Mesenchymal stem cell (in vitro differentiated cells and primary cell): ENCODE measurements at regions not wholly inside any gene's neighbourhood (a gene's known extent, or its start where the extent isn't known, plus 50 kb on each side); places are given as distances from the start of the nearest gene placed in this dataset.

Experiments
- DNase-seq: peaks from one replicate; pipeline ENCODE4 v3.0.0-alpha.2; 2013
- H2AFZ ChIP-seq: one replicate; pipeline ENCODE4 v1.6.1; 2013; ENCODE audit warnings: low read depth, mild to moderate bottlenecking, control low read depth, inconsistent platforms, low read length, moderate library complexity
- H2AK5ac ChIP-seq: 2 replicates; pipeline ENCODE4 v1.6.1; 2013; ENCODE audit warnings: low read length, moderate library complexity, mild to moderate bottlenecking, inconsistent platforms; ENCODE audit not compliant: severe bottlenecking
- H2BK120ac ChIP-seq: one replicate; pipeline ENCODE4 v1.6.1; 2013; ENCODE audit warnings: low read depth, mild to moderate bottlenecking, inconsistent platforms, low read length, moderate library complexity
- H2BK12ac ChIP-seq, 2 experiments: one replicate each; pipeline ENCODE4 v1.6.1; 2013; ENCODE audit warnings: inconsistent platforms in 2 of 2, low read length in 2 of 2, mild to moderate bottlenecking in 2 of 2, moderate library complexity in 2 of 2, control low read depth in 1 of 2
- H2BK15ac ChIP-seq: one replicate; pipeline ENCODE4 v1.6.1; 2013; ENCODE audit warnings: mild to moderate bottlenecking, low read depth, inconsistent platforms; ENCODE audit not compliant: poor library complexity, severe bottlenecking
- H2BK5ac ChIP-seq: 2 replicates; pipeline ENCODE4 v1.6.1; 2013; ENCODE audit warnings: low read depth, mild to moderate bottlenecking, low read length, control low read depth, inconsistent platforms; ENCODE audit not compliant: poor library complexity, severe bottlenecking
- H3K14ac ChIP-seq, 2 experiments: one replicate each; pipeline ENCODE4 v1.6.1; 2013; ENCODE audit warnings: inconsistent platforms in 2 of 2, low read length in 2 of 2, control low read depth in 1 of 2, mild to moderate bottlenecking in 1 of 2, moderate library complexity in 1 of 2
- H3K18ac ChIP-seq, 2 experiments: one replicate each; pipeline ENCODE4 v1.6.1; 2013; ENCODE audit warnings: inconsistent platforms in 2 of 2, low read length in 2 of 2, control low read depth in 1 of 2, low read depth in 1 of 2, mild to moderate bottlenecking in 1 of 2
- H3K23ac ChIP-seq, 2 experiments: one replicate each; pipeline ENCODE4 v1.6.1; 2013; ENCODE audit warnings: inconsistent platforms in 2 of 2, low read length in 2 of 2, mild to moderate bottlenecking in 2 of 2, moderate library complexity in 2 of 2, control low read depth in 1 of 2
- H3K27ac ChIP-seq: 2 replicates; pipeline ENCODE4 v1.5.1; 2013; ENCODE audit warnings: mild to moderate bottlenecking, moderate library complexity, low read length, control low read depth, inconsistent platforms; ENCODE audit not compliant: poor library complexity, severe bottlenecking
- H3K27me3 ChIP-seq, 2 experiments: 2 replicates each; pipeline versions ENCODE4 v1.6.1 to v1.7.0; 2013; ENCODE audit warnings: low read length in 2 of 2, mild to moderate bottlenecking in 2 of 2, moderate library complexity in 2 of 2, control low read depth in 1 of 2, inconsistent platforms in 1 of 2; ENCODE audit not compliant: control insufficient read depth in 1 of 2, insufficient read depth in 1 of 2
- H3K36me3 ChIP-seq, 2 experiments: 2 replicates each; pipeline versions ENCODE4 v1.6.1 to v1.7.0; 2013; ENCODE audit warnings: low read length in 2 of 2, control low read depth in 1 of 2, inconsistent platforms in 1 of 2, low read depth in 1 of 2, mild to moderate bottlenecking in 1 of 2; ENCODE audit not compliant: insufficient read depth in 2 of 2, control insufficient read depth in 1 of 2
- H3K4ac ChIP-seq, 2 experiments: one replicate each; pipeline ENCODE4 v1.6.1; 2013; ENCODE audit warnings: inconsistent platforms in 2 of 2, low read length in 2 of 2, mild to moderate bottlenecking in 2 of 2, moderate library complexity in 2 of 2, control low read depth in 1 of 2, low read depth in 1 of 2
- H3K4me1 ChIP-seq: 2 replicates; pipeline ENCODE4 v1.6.1; 2013; ENCODE audit warnings: low read depth, low read length, control low read depth; ENCODE audit not compliant: control insufficient read depth, insufficient read depth
- H3K4me2 ChIP-seq: 2 replicates; pipeline ENCODE4 v1.6.1; 2013; ENCODE audit warnings: low read length, mild to moderate bottlenecking, inconsistent platforms; ENCODE audit not compliant: poor library complexity, severe bottlenecking
- H3K4me3 ChIP-seq, 2 experiments: 2 replicates each; pipeline versions ENCODE4 v1.5.1 to v1.7.0; 2013; ENCODE audit warnings: low read length in 2 of 2, mild to moderate bottlenecking in 2 of 2, control low read depth in 1 of 2, low read depth in 1 of 2; ENCODE audit not compliant: insufficient read depth in 1 of 2
- H3K79me1 ChIP-seq: replicated peaks from 2 replicates; pipeline ENCODE4 v1.6.1; 2013; ENCODE audit warnings: mild to moderate bottlenecking, control low read depth, low read length, inconsistent platforms; ENCODE audit not compliant: poor library complexity, severe bottlenecking
- H3K9ac ChIP-seq: 2 replicates; pipeline ENCODE4 v1.7.0; 2013; ENCODE audit warnings: mild to moderate bottlenecking, low read length, moderate library complexity
- H3K9me3 ChIP-seq: 2 replicates; pipeline ENCODE4 v1.7.0; 2013; ENCODE audit warnings: mild to moderate bottlenecking, low read length; ENCODE audit not compliant: control insufficient read depth
- H4K8ac ChIP-seq: one replicate; pipeline ENCODE4 v1.6.1; 2013; ENCODE audit warnings: inconsistent platforms, mild to moderate bottlenecking, low read length, moderate library complexity
- H4K91ac ChIP-seq: one replicate; pipeline ENCODE4 v1.6.1; 2013; ENCODE audit warnings: mild to moderate bottlenecking, low read length, inconsistent platforms
- WGBS: methylation state at CpG from one replicate; pipeline ENCODE4 v1.1.7; 2013; ENCODE audit warnings: mixed read lengths; 5-methylcytosine and 5-hydroxymethylcytosine counted together

DNA sequence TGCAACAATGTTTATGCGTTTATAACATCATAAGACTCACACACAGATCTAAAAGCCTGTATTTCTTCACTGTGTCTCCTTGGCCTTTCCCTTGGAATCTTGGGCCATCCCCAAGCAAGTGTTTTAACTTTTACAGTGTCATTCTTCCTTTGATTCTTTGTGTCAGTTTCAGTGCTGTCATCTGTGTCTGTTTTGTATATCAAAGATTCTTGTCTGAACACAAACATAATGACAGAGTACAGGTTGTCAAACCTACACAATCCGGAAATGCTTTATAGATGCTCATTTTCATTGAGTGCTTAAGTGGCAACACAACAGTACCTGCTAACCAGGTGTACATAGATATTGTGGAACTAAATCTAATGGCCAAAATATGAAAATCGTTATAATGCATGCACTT, 1500.0 kb downstream of the TECRL start:
- no peak for DNase-seq

DNA sequence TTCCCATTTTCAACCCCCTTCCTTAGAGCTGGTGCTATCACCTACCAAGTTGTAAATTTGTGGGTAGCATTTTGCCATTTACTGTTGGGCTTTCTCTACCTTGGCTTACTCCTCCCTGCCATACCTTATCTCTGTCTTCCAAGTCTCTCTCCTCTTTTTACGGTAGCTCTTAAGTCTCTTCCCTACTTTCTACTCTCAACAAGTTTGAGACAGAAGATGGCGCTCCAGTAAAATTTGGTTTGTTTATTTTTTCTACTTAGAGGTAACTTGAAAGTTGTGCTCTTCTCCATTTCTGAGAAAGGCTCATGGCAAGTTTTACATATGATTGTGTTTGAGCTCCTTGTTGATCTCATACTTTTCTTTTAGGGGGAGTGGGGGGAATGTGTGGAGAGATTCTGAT, 1508.1 kb downstream of the TECRL start:
- no peak overlapping the region for H2AFZ ChIP-seq

More for the DNA sequence above, 1500.0 kb downstream of the TECRL start:
- H3K18ac ChIP-seq: no peak overlapping the region
- H3K23ac ChIP-seq: no peak overlapping the region
- no peak overlapping the region for H2BK5ac ChIP-seq
- no peak overlapping the region for H2BK15ac ChIP-seq
- no peaks in the 10 kb centered on the region for H3K36me3 ChIP-seq
- H2BK12ac ChIP-seq: no peak overlapping the region
- no peak overlapping the region for H4K91ac ChIP-seq
- no peak overlapping the region for H2AFZ ChIP-seq
- no peak overlapping the region for H3K4me3 ChIP-seq
- no peaks in the 10 kb centered on the region for H3K79me1 ChIP-seq
- H3K27ac ChIP-seq: no peak overlapping the region
- 78% methylated on average over 1 of the region's 3 CpGs for WGBS
- no peak overlapping the region for H3K4ac ChIP-seq
- no peak overlapping the region for H2BK120ac ChIP-seq
- no peaks in the 10 kb centered on the region for H3K9me3 ChIP-seq
- H3K9ac ChIP-seq: no peak overlapping the region
- H3K14ac ChIP-seq: no peak overlapping the region
- H4K8ac ChIP-seq: no peak overlapping the region
- no peaks in the 10 kb centered on the region for H3K4me1 ChIP-seq
- H3K4me2 ChIP-seq: no peak overlapping the region
- H2AK5ac ChIP-seq: no peak overlapping the region
- H3K27me3 ChIP-seq: no peaks in the 10 kb centered on the region

DNA sequence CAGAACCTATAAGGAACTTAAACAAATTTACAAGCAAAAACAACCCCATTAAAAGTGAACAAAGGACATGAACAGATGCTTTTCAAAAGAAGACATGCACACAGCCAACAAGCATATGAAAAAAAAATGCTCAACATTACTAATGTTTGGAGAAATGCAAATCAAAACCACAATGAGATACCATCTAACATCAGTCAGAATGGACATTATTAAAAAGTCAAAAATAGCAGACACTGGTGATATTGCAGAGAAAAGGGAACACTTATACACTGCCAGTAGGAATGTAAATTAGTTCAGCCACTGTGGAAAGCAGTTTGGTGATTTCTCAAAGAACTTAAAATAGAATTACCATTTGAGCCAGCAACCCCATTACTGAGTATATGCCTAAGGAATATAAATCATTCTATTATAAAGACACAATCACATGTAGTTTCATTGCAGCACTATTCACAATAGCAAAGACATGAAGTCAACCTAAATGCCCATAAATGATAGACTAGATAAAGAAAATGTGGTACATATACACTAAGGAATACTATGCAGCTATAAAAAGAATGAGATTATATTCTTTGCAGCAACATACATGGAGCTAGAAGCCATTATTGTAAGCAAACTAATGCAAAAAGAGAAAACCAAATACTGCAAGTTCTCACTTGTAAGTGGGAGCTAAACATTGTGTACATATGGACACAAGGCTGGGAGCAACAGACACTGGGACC, 1509.4 kb downstream of the TECRL start:
- Histone ChIP-seq H3K4me3 (no peak overlapping the region), H3K4me1 (no peaks in the 10 kb centered on the region), H2BK5ac (no peak overlapping the region), H3K23ac (no peak overlapping the region), H3K9me3 (peaks cover 4% of the 10 kb centered on the region), H2AK5ac (no peak overlapping the region), H3K9ac (no peak overlapping the region), H3K4me2 (no peak overlapping the region), H3K27ac (no peak overlapping the region), H3K14ac (no peak overlapping the region), H3K36me3 (no peaks in the 10 kb centered on the region), H3K27me3 (no peaks in the 10 kb centered on the region), H3K4ac (no peak overlapping the region), H3K18ac (no peak overlapping the region), H4K91ac (no peak overlapping the region), H2BK15ac (no peak overlapping the region), H2BK120ac (no peak overlapping the region), H2BK12ac (no peak overlapping the region), H3K79me1 (no peaks in the 10 kb centered on the region), H2AFZ (no peak overlapping the region), H4K8ac (no peak overlapping the region)
- DNase-seq: no peak

More for the DNA sequence above, 1508.1 kb downstream of the TECRL start:
- Histone ChIP-seq H3K14ac (no peak overlapping the region), H2BK120ac (no peak overlapping the region), H4K8ac (no peak overlapping the region), H2BK5ac (no peak overlapping the region), H2AK5ac (no peak overlapping the region), H3K9ac (no peak overlapping the region), H3K36me3 (no peaks in the 10 kb centered on the region), H3K4me1 (no peaks in the 10 kb centered on the region), H2BK15ac (no peak overlapping the region), H3K4me3 (no peak overlapping the region), H4K91ac (no peak overlapping the region), H2BK12ac (no peak overlapping the region), H3K4me2 (no peak overlapping the region), H3K27ac (no peak overlapping the region), H3K18ac (no peak overlapping the region), H3K79me1 (no peaks in the 10 kb centered on the region), H3K4ac (no peak overlapping the region), H3K23ac (no peak overlapping the region), H3K9me3 (peaks cover 4% of the 10 kb centered on the region), H3K27me3 (no peaks in the 10 kb centered on the region)
- DNase-seq: no peak
- WGBS: 22% methylated on average over 1 of the region's 2 CpGs

DNA sequence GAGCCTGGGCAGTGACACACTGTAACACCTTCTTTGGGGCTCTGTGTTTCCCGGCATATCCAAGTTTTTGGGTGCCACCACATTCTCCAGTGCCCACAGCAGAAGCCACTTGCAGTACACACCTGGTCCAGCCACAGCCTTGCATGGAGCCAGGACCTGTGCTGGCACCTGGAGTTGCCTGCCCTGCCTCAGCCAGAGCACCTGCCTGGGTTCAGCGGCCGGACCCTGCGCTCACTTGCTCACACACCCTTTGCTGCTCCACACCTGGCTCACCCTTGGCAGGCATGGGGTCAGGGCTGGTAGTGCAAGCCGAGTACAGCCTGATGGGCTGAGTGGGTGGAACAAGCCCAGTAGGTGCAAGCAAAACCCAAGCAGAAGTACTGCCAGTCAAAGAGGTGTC, 1511.1 kb downstream of the TECRL start:
- 91% methylated on average over 5 of the region's 5 CpGs for WGBS
- no peak overlapping the region for H2BK120ac ChIP-seq
- no peak overlapping the region for H3K4ac ChIP-seq
- H4K91ac ChIP-seq: no peak overlapping the region
- no peak overlapping the region for H3K27ac ChIP-seq
- no peak overlapping the region for H2BK12ac ChIP-seq
- H4K8ac ChIP-seq: no peak overlapping the region
- H3K79me1 ChIP-seq: no peaks in the 10 kb centered on the region
- H3K4me1 ChIP-seq: no peaks in the 10 kb centered on the region
- no peak overlapping the region for H3K18ac ChIP-seq
- H2AFZ ChIP-seq: no peak overlapping the region
- H3K23ac ChIP-seq: no peak overlapping the region
- no peak overlapping the region for H2AK5ac ChIP-seq
- H3K27me3 ChIP-seq: no peaks in the 10 kb centered on the region
- no peak overlapping the region for H3K9ac ChIP-seq
- H3K4me3 ChIP-seq: no peak overlapping the region
- no peak overlapping the region for H3K4me2 ChIP-seq
- no peaks in the 10 kb centered on the region for H3K36me3 ChIP-seq
- no peak for DNase-seq
- no peak overlapping the region for H2BK15ac ChIP-seq
- no peak overlapping the region for H3K14ac ChIP-seq
- no peak overlapping the region for H2BK5ac ChIP-seq
- peaks cover 4% of the 10 kb centered on the region for H3K9me3 ChIP-seq
